GM18909 (cell line): ENCODE measurements at regions not wholly inside any gene's neighbourhood (a gene's known extent, or its start where the extent isn't known, plus 50 kb on each side); places are given as distances from the start of the nearest gene placed in this dataset.

Experiments
- ATAC-seq: cut with Tn5 transposase; IDR thresholded peaks from one replicate; pipeline ENCODE4 v1.9.1; 2021; ENCODE audit warnings: mild to moderate bottlenecking; ENCODE audit not compliant: unreplicated experiment, poor library complexity

DNA sequence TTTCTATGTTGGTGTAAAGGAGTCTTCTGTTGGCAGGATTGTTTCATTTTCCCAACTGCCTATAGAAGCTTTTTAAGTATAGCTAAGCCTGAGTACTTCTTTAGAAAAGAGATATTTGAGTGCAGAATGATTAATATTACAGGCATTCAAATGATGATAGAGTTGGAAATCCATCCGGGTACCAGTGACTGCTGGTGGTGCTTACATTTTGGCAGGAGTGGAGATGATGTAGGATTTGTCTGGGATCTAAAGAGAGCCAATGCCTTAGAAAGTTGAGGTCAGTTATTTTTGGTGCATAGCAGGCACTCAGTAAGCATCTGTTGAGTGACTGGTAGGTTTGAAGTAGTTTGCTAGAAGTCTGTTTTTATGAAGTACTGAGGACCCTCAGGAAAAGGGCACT is 433.5 kb downstream of the DMAC1 start:
- no peak for ATAC-seq

DNA sequence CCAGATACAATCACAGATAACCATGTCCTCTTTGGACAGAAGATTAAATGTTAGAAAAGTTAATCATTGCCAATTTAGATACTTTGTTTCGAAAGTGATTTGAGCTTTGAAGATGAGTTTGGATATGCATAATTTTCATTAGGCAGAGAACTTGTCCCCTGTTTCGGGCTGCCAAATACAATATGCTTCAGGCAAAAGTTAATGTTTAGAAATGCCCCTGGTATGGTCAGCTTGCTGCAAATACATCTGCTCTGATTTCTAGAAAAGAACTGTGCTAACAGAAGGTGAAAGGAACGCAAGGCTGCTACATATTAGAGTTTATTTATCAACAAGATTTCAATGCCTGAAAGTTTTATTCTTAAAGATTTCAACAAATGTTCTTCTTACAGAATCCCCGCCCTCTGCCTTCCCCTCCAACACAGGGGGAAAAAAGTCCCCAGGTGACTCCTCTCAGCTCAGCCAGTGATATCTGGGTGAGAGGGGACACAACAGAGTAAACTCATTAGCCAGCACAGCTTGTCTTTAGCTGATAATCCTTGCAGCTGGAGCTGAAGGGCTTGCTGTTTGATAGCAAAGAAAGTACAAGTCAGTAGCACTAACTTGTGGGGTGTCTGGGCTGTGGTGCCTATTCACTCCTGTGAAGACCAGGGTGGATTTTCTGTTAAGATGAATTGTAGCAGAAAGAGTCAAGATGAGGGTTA is 435.7 kb downstream of the DMAC1 start:
- no peak for ATAC-seq

DNA sequence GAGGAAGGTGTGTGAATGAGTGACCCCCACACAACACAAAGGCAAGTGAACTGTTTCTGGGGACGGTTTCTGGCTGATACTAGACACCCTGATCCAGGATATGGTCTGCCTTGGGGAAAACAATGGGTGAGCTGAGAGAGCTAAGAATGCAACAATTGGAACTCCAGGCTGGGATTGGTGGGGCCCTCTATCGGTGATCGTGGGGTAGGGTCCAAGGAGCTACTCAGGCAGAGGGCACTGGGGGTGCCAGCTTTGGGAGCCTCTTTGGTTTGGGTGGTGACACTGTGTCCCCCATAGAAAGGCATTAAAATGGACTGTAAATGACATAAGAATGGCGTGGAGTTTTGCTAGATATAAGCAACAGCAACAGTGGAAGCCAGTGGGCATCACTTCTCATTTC is 439.1 kb downstream of the DMAC1 start:
- ATAC-seq = no peak

DNA sequence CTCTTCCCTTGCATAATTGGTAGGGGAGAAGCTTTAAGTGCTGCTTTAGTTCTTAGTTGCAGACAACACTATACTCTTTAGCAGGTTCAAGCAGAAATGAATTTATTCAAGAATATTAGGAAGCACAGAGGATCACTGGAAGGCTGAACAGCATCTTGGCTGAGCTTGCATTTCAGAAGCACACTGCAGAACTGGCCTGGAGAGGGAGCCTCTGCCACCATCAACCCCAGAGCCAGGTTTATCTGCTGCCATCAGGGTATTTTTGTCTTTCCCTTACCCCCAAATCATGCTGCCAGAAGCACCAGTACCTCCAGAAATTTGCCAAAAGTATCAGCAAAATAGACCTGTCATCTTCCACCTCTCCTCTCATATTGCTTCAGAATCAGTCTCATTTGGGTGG is 440.7 kb downstream of the DMAC1 start:
- ATAC-seq = no peak

DNA sequence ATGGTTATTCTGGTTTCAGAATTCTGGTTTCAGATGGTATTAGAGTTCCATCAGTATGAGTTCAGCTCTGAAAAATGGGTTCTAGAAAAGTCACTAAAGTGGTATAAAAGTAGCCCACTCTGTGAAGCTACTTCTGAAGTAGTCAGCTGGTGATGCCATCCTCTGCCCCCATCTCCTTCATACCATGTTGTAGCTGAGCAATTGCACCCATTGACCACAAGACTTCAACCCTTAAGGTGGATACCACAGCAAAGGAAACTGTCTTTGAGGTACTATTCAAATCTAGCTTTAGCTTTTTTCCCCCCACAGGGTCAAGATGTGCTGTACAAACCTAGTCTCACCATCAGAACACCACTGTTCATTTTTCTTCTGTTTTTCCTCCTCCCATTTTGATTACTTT is 444.9 kb downstream of the DMAC1 start:
- ATAC-seq = no peak

DNA sequence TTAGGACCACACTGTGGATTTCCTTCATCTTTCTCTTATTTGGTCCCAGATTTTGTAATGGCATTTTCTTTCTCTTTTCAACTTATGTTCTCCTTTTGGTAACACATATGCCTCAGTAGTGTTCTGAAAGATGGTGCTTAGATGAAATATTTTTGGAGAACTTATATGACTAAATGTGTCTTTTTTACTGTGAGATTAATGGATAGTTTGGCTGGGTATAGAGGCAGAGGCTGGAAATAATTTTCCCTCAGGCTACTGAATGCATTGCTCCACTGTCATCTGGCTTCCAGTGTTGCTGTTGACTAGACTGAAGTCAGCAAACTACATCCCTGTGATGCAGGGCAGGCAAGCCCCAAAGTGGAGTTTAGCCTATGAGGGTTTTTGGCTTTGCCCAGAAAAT is 450.9 kb downstream of the DMAC1 start:
- no peak for ATAC-seq

DNA sequence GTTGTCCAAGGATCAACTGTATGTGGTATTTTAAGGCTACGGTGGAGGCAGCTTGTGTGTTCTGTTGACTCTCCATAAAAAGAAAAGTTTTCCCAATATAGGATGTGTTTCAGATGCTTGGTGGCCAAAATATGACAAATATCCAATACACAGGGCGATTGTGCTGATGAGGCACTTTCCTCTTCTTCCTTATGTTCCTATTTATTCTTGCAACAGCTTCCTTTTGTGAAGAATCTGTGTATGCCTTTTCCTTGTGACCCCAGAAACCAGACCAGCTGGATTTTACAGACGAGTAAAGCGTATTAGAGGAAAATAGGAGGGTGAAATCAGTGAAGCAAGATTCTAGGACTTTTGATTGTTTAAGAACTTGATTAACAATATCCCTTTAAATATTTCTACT is 452.0 kb downstream of the DMAC1 start:
- no peak for ATAC-seq

DNA sequence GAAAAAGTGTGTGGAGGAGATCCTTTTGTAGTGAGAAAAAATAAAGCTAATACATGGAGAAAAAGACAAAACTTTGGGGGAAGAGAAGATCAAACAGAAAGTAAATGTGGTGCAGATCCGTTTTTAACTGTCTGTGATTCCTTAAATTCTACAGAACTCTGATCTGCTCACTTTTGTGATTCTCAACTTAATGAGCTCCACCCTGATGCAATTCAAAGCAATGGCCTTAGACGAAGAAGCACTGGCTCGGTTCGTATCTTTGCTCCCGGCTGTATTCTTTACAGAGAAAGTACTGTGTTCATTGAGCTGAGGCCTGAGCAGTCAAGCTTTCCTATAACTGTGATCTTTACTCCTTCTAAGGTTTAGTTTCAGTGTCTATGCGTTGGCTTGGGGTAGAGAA is 453.4 kb downstream of the DMAC1 start:
- no peak for ATAC-seq

DNA sequence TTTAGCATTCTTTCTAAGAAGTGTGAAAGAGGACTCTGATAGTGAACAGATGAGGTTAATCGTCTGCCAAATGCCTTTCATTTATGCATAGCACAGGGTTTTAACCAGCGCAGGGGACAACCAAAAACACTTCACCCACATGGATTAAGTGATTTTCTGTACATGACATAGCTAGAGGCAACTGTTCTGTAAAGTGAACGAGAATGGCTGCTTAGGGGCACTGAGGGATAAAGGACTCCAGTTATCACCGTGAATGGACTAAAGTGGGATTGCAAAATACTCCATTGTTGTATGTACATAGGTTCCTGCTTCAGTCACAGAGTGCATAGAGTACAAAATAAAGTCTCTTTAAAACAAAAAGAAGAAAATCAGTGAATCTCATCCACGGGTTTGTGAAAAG is 456.8 kb downstream of the DMAC1 start:
- no peak for ATAC-seq

DNA sequence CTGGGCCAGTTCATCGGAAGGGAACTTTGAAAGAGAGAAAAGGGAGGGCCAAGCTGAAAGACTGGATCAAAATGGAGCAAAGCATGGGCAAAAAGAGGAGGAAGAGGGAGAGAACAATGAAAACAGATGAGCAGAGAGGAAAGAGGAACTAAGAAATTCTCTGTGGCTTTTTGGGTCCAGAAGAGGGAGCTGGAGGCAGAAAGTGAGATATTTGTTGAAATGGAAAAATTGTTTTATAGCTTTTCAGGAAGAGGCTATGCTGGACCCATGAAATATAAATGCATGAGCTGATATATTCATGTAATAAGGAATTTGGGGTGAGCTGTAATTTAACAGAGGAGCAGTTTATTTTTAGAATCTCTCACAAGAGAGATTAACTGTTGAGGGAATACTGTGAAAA is 457.3 kb downstream of the DMAC1 start:
- ATAC-seq = peak; percentile 79

DNA sequence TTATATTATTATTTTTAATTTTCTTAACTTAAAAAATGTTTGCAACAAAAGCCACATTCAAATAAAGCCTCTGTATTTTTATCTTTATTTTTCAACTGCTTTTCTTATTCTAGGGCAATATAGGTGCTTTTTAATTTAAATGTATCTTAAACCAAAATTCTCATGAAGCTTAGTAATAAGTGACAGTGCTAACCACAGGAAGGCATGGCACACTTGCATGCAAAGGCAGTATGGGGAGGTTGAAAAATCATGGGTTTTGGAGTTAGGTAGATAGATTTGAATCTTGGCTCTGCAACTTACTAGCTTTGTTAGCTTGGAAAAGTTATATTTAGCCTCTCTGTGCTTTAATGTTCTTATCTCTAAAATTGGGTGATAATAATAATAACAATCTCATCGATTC is 458.0 kb downstream of the DMAC1 start:
- ATAC-seq = peak; percentile 74

DNA sequence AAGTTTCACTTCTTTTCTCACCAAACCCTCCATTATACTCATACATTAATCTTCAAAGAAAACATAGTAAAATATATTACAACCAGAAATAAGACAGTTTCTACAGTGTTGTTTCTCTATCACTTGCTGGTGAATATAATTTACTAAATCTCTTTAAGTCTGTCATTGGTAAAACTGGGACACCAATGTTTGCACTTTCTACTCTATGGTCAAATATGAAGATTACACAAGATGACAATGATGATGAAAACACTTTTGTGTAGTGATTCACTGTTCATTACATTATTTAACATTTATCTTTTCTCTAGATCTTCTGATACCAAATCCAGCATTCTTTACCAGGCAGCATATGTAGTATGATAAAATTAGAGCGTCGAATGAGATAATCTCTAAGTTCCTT is 459.1 kb downstream of the DMAC1 start:
- no peak for ATAC-seq

DNA sequence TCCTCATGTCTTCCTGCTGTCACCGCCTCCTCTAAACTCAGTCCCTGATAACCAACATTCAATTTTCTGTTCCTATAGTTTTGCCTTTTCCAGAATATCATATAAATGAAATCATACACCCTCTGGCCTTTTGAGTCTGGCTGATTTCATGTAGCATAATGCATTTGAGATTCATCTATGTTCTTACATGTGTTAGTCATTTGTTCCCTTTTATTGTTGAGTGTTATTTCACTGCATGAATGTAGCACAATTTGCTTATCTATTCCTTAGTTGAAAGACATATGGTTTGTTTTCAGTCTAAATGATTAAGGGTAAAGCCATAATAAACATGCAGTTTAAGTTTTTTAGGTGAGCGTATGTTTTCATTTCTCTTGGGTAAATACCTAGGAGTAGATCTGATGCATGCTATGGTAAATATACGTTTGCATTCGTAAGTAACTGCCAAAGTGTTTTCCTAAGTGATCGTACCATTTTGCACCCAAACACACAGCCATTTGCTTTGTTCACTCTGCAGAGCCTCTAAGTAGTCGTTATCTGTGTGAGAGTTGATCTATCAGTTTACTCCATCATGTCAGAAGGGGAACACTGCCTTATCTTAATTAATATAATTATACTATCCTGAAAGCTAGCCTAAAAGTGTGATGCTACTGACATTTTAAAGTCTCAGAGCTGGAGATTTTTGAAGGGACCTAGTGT is 460.8 kb downstream of the DMAC1 start:
- ATAC-seq = no peak

DNA sequence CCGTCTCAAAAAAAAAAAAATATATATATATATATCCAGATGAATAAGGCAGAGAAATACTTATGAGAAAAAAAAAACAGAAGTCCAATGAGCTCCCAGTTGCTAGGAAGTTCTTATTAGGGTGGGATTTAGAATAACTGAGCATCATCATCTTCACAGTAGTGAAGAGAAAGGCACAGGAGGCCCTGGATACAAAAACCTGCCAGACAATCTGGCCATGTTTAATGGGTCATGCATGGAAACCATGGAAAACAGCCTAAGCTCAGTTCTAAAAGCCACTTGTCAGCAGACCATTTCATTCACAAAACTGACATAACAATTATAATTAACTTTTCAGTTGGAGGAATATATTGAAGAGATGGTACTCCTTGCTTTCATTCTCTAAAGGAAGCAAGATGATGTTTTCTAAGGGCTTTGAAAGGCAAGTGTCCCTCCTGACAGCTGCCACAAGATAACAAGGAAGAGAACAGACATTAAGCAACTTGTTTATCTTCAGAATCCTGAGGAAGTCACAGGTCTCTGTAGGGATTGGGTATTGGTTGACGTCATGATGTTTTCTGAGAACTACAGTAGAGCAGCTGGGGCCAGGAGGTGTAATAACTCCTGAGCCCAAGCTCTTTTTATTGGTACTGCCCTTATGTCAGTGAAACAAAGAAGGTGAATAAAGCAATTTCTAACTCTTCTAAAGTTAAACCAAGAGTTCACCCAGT is 463.1 kb downstream of the DMAC1 start:
- no peak for ATAC-seq

DNA sequence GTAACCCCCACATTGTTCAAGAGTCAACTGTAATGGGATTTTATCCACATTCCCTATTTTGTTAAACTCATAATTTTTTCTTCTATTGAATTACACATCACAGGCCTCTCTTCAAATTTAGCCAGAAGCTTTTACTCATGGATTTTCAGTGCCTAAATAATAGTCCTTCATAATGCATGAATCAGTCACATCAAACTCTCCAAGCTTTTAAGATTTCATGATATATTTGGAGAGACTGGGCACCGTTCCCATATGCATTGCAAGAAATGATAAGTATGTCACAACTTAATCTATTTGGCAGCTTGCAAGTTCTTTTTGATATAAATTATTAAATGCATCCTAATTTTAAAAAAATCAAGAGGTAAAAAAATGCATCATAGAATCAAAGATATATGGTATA is 465.9 kb downstream of the DMAC1 start:
- no peak for ATAC-seq

DNA sequence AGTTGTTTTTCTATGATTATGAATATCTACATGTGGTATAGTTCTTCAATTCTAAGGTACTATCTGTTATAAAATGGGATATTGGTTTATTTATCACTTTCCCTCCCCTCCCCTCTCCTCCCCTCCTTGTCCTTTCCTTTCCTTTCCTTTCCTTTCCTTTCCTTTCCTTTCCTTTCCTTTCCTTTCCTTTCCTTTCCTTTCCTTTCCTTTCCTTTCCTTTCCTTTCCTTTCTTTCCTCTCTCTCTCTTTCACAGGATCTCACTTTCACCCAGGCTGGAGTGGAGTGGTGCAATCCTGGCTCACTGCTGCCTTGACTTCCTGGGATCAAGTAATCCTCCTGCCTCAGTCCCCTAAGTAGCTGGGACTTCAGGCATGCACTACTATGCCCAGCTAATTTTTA is 466.8 kb downstream of the DMAC1 start:
- no peak for ATAC-seq

DNA sequence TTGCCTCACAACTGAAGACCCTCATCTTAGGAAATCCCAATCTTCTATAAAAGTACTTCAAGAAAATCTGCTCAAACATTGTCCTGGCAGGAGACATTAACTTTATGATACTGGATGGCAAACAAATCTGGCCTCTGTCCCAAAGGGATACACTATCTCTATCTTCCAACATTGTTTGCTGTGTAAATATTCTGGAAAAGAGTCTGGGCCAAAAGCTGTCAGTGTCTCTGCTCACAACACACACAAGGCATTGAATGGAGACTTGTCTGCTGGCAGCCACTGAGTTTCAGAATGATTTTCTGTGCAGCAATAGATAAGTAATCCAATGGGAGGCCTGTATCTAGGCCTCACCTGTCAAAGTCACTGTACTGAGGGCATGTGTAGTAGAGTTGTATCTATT is 471.1 kb downstream of the DMAC1 start:
- ATAC-seq = no peak

DNA sequence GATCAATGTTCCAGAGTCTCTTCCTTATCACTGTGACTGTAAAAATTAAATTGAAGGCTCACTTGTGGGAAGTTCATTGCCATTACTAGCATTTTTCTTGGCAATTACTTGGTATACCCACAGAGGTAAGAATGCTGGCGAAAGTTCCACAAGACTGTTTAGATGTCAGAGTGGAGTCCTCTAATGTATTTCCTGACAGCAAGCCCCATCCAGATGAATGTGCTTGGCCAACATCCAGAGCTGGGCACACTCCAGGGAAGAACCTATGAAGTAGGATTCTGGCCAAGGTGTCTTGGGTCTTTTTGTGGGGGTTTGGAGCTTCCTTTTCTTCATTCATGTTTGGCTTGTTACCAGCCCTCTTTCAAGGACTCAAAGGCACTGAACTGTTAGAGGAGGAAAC is 473.6 kb downstream of the DMAC1 start:
- ATAC-seq = no peak

DNA sequence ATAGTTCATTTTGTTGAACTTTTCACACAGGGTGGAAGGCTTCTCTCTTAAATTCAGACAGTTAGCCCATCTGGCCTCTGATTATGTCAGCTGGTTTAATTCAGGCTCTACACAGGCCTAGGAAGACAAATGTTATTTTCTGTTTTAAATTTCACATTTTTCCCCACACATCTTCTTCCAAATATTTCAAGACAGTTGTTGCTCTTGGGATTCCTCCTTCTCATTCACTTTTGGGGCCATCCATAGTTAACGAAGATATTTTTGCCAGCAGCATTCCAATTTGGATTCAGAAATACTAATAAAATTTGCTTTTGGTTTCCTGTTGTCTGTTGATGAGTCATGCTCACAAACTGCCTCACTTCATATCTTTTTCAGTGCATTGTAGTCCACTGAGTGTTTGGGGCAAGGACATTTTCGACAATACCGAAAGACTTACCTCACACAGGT is 475.4 kb downstream of the DMAC1 start:
- ATAC-seq = no peak

DNA sequence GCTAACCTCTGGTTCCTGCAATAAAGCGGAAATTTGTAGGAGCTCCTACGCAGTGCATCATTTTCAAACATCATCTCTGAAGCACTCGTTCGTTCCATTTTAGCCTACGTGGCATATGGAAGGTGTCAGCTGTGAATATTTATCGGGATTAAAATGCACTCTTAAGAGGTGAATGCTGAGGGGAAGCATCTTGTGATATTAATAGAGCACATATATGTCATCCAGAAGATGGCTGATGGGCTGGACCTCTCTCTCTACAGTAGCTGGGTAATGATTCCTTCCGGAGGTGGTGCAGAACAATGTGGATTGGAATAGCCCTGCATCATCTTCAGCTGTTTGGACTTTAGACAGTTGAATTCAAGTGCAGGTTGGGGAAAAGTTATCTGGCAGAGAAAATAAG is 478.7 kb downstream of the DMAC1 start:
- no peak for ATAC-seq

DNA sequence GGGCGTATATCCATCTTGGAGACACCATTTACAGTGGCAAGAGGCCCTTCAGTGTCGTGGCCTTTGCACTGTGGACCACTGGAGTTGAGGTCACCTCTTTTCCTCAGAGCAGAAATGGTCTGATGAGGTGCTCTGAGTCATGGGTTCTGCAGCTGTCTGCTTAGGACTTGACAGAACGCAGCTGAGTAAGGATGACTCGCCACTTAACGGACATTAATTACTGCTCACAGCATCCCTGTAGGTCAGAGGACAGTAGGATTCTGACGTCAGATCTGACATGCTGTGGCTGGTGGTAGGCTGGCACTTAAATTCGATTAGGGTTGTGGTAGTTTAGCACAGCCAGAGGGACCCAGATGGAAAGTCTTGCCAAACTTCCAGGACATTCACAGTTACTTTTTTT is 479.4 kb downstream of the DMAC1 start:
- ATAC-seq = no peak

DNA sequence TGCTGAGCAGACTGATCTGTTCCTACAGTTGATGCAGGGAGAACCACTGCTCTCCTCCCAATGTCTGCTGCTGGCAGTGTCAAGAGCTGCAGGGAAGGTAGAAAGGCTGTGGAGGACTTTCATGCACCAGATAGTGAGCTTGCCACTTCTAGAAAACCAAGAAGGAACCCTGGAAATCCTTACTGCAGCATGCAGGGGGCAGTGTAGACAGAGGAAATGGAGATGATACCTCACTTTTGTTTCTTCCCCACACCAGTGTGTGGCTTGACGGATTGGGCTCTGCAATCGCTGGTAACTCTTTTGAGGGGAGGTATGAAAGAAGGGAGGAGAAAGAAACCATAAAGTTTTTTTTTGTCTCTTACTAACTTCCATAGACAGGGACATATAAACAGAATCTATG is 480.7 kb downstream of the DMAC1 start:
- ATAC-seq = no peak
